Gastrocnemius medialis (tissue), 4 donors: ENCODE measurements at regions not wholly inside any gene's neighbourhood (a gene's known extent, or its start where the extent isn't known, plus 50 kb on each side); places are given as distances from the start of the nearest gene placed in this dataset.

ENCODE experiments used
- CTCF ChIP-seq, 5 experiments: fragments of 450-650 bp in 3 of 5; fragments of 200-600 bp in 2 of 5; sonication (generic) in 2 of 5; IDR thresholded peaks in 4 of 5; conservative IDR thresholded peaks in 1 of 5; 1 replicate in 4 of 5; 2 replicates in 1 of 5; pipeline ENCODE4 v1.5.1; 2016 to 2019; ENCODE audit warnings: antibody characterized with exemption in 5 of 5, mild to moderate bottlenecking in 3 of 5, moderate library complexity in 3 of 5
- POLR2A ChIP-seq, 2 donors: fragments of 450-650 bp; IDR thresholded peaks; one replicate each; pipeline ENCODE4 v1.6.1; 2017; ENCODE audit warnings: antibody characterized with exemption in 2 of 2, mild to moderate bottlenecking in 2 of 2, moderate library complexity in 2 of 2

GRCh38 chr1:177799746-177800145, 170.1 kb downstream of the SEC16B start:
- TF ChIP-seq CTCF (IDR thresholded peaks at IDR 0.05 in 4 of 5, conservative IDR thresholded peaks at IDR 0.05 in 1 of 5), result no peak
- TF ChIP-seq POLR2A (IDR thresholded peaks at IDR 0.05), result no peak
